AG08395 (cell line): ENCODE measurements at regions not wholly inside any gene's neighbourhood (a gene's known extent, or its start where the extent isn't known, plus 50 kb on each side); places are given as distances from the start of the nearest gene placed in this dataset.

Source experiments
- DNase-seq: peaks from one replicate; pipeline ENCODE4 v3.0.0; 2012; ENCODE audit warnings: mixed read lengths, low spot score

- DNase-seq = no peak
Observed at GRCh38 chr13:58792854-58793253, 1161.3 kb downstream of the PCDH17 start.

GRCh38 chr13:58795715-58796114 lies 1164.2 kb downstream of the PCDH17 start:
- no peak for DNase-seq

GRCh38 chr13:58804832-58805231 lies 1173.3 kb downstream of the PCDH17 start:
- no peak for DNase-seq

- no peak for DNase-seq
Observed at GRCh38 chr13:58806401-58806800, 1174.9 kb downstream of the PCDH17 start.

GRCh38 chr13:58823701-58824100 lies 1192.2 kb downstream of the PCDH17 start:
- DNase-seq = no peak

GRCh38 chr13:58827904-58828303 lies 1196.4 kb downstream of the PCDH17 start:
- DNase-seq = no peak

- DNase-seq = no peak
Observed at GRCh38 chr13:58830841-58831240, 1199.3 kb downstream of the PCDH17 start.

GRCh38 chr13:58838615-58839014 lies 1207.1 kb downstream of the PCDH17 start:
- DNase-seq = no peak

GRCh38 chr13:58843071-58843470 lies 1211.5 kb downstream of the PCDH17 start:
- DNase-seq = no peak

GRCh38 chr13:58843567-58843966 lies 1212.0 kb downstream of the PCDH17 start:
- DNase-seq = no peak

GRCh38 chr13:58850161-58850560 lies 1218.6 kb downstream of the PCDH17 start:
- DNase-seq = no peak

- DNase-seq = no peak
Observed at GRCh38 chr13:58852076-58852475, 1220.5 kb downstream of the PCDH17 start.

GRCh38 chr13:58855283-58855682 lies 1223.7 kb downstream of the PCDH17 start:
- no peak for DNase-seq

- DNase-seq = no peak
Observed at GRCh38 chr13:58858870-58859371, 1227.4 kb downstream of the PCDH17 start.

GRCh38 chr13:58865286-58865685 lies 1233.7 kb downstream of the PCDH17 start:
- DNase-seq = no peak

GRCh38 chr13:58869566-58869965 lies 1238.0 kb downstream of the PCDH17 start:
- no peak for DNase-seq

- DNase-seq = no peak
Observed at GRCh38 chr13:58876473-58876872, 1244.9 kb downstream of the PCDH17 start.

- no peak for DNase-seq
Observed at GRCh38 chr13:58879114-58879513, 1247.6 kb downstream of the PCDH17 start.

- DNase-seq = no peak
Observed at GRCh38 chr13:58882516-58882915, 1251.0 kb downstream of the PCDH17 start.

- DNase-seq = no peak
Observed at GRCh38 chr13:58883405-58883804, 1251.9 kb downstream of the PCDH17 start.

- no peak for DNase-seq
Observed at GRCh38 chr13:58884353-58885209, 1253.0 kb downstream of the PCDH17 start.

GRCh38 chr13:58889474-58889873 lies 1257.9 kb downstream of the PCDH17 start:
- DNase-seq = no peak

- DNase-seq = no peak
Observed at GRCh38 chr13:58893396-58893795, 1261.9 kb downstream of the PCDH17 start.
